ENCODE measurements at regions not wholly inside any gene's neighbourhood (a gene's known extent, or its start where the extent isn't known, plus 50 kb on each side); places are given as distances from the start of the nearest gene placed in this dataset.

DNA sequence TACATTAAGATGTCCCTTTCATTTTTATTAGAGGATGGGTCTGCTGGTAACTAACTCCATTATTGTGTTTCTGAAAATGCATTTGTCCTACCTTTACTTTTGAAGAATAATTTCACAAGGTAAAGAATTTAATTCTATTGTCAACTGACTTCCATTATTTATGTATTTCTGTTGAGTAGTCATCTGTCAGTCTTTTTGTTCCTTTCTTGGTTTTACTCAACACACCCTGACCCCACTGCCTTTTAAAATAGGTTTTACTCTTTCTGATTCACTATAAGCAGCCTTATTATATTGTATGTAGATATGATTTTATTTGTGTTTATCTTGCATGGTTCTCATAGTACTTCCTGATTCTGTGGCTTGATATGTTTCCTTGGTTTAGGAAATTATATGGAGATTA, 237.5 kb downstream of the TGFB2 start:
- DNase-seq (ENCODE audit: low spot score) = no peak

DNA sequence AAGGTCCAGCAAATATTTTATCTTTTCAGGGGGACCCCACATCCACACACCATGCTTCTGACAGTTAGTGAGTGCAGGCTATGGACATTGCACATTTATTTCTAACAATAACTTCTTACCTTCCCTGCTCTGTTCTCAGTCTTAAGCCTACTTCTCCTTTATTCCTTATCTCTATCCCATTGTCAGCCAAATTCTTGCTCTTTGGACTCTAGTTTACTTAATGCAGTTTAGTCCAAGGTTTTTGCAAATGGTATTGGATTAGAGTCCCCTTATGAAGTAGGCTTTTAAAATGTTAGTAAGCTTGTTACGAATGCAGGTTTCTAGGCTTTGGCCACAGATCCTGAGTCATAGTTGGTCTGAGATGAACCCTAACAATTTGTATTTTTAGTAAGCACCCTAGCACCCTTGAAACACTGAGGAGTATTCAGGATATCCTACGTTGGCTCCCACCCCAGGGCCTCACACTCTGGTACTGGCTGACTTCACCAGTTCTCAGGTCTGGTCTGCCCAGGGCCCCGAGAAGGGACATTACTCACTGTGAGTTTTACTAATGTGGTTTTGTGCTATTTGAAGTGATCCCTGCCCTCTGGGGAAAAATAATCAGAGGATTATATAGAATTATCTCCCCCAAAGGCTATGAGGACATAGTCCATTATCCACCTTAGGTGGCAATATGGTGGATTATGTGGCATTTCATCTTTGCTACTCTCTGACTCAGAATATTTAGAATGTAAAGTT, 239.5 kb downstream of the TGFB2 start:
- no peak for DNase-seq (ENCODE audit: low spot score)

GRCh38 chr1:218585511-218586184, 240.5 kb downstream of the TGFB2 start:
- peak; percentile 15 for DNase-seq (ENCODE audit: low spot score)

DNA sequence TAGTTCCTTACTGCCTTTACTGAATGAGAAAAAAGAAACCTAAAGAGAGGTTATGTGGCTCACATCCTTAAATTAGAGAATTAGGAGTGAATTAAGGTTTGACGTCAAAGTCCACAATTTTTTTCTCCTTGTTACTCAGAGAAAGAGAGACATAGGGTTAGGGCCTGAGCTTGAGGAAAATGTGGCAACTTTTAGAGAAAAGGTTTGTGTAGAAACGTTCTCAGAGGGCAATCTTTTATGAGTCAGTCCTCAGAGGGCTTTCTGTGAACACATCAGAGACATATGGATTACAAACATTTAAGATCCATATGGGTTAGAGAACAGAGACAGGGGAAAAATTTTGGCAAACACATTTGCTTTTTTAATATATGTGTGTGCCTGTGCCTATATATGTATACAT, 242.8 kb downstream of the TGFB2 start:
- DNase-seq (ENCODE audit: low spot score) = no peak

DNA sequence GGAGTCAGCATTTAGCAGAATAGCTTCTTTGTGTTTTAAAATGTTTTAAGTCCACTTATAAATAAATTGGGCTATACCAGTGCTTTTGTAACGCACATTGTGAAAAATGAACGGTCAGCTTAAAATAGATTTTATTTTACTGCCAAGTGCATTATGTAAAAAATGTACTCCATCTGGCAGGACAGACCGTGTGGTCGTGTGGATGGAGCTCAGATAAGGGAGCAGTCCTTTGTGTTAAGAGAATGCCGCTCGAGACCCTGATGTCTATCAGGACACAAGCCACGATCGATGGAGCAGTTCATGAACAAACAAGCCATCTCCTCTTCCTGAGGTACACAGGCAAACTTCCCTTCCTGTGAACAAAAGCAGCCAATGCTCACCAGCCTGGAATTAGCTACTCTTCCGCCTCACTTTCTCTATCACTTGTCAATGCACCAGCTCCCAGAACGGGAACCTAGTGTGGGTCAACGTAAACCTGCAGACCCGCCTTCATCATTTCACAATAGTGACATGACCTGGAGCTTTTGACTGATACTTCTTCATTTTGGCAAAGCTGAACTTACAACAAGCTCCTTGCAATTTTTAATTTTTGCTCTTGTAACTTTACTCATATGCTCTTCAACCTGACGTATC, 243.5 kb downstream of the TGFB2 start:
- DNase-seq (ENCODE audit: low spot score) = peak; percentile 12

- no peak for DNase-seq (ENCODE audit: low spot score)
These were observed 244.4 kb downstream of the TGFB2 start for GRCh38 chr1:218589487-218589886.

GRCh38 chr1:218591966-218592365, 246.8 kb downstream of the TGFB2 start:
- DNase-seq (ENCODE audit: low spot score) = no peak

- no peak for DNase-seq (ENCODE audit: low spot score)
These were observed 247.6 kb downstream of the TGFB2 start for GRCh38 chr1:218592688-218593087.

GRCh38 chr1:218600968-218601367, 255.8 kb downstream of the TGFB2 start:
- no peak for DNase-seq (ENCODE audit: low spot score)

DNA sequence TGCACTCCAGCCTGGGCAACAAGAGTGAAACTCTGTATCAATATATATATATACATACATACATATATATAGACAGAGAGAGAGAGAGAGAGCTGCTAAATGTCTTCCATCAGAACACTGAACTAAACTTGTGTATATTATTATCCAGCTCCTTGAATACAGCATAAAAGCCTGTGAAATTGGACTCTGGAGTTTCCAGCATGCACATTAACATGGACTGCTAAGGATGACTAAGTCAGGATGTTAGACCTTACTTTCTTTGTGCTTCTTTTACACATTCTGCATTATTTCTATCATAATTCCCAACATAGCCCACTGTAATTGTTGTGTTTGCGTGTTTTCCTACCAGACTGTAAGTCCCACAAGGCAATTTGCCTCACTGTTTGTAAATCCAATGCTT, 259.1 kb downstream of the TGFB2 start:
- DNase-seq (ENCODE audit: low spot score) = no peak

GRCh38 chr1:218611916-218612585, 266.9 kb downstream of the TGFB2 start:
- DNase-seq (ENCODE audit: low spot score) = no peak

GRCh38 chr1:218613105-218613504, 268.0 kb downstream of the TGFB2 start:
- no peak for DNase-seq (ENCODE audit: low spot score)

GRCh38 chr1:218614031-218614430, 268.9 kb downstream of the TGFB2 start:
- no peak for DNase-seq (ENCODE audit: low spot score)

- no peak for DNase-seq (ENCODE audit: low spot score)
These were observed 271.5 kb downstream of the TGFB2 start for GRCh38 chr1:218616681-218617080.

DNA sequence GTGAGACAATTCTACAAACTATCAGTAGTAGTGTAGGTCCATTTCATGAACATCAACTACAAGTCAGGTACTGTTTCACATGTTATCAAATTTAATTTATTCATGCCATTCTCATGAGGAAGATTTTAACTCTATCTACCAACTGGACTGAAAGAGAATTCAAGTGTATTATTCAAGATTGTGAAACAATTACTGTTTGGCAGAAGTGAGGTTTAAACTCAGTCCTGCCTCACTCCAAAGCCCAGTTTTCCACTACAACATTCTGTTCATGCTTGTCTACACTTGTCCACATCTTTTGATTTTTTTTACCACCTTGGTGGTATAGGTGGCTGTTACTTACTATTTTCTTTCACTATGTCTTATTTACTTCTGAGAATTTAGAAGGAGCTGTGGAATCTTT, 272.9 kb downstream of the TGFB2 start:
- DNase-seq (ENCODE audit: low spot score) = no peak

DNA sequence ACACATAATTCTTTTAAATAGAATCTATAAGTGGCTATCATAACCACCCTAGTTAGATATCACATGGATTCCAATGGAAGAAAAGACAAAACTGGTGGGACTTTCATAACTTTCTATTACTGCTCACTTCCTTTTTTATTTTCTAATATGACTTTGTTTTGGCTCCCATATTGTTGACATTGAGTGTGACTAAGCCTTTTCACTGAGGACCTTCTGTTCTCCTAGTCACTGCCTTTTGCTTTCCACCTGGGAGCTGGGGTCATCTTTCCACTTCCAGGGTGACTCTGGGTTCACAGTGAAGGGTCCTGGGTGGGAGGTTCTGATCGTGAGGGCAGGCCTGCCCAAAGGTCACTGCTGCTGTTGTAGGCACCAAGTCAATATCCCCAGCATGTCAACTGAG, 275.8 kb downstream of the TGFB2 start:
- no peak for DNase-seq (ENCODE audit: low spot score)

DNA sequence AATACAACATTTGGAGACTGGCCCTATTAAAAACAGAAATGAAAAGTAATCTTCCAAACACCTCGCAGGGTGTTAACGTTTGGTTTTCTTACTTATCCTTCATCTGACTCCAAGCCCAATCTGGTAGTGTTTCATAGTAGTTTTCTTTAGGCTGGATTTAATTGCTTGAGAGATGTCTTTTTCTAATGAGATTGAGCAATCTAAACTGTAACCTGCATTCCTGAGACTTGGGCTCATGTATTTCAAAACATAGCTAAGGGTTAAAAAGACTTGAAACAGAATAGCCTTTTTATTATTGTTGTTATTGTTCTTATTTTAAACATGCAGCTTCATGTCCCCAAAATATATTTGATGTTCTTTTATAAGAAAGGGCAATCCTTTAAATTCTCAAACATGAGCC, 278.9 kb downstream of the TGFB2 start:
- DNase-seq (ENCODE audit: low spot score) = no peak

DNA sequence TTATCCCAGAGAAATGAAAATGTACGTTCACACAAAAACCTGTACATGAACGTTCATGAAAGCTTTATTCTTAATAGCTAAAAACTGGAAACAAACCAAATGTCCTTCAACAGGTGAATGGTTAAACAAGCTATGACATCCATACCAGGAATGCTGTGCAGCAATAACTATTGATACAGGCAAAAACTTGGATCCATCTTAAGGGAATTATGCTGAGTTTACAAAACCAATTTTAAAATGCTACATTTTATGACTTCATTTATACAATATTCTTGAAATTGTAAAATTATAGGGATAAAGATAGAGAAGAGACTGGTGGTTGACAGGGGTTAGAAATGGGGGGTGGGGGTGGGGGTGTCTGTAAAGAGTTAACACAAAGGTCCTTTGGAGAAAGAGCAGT, 280.3 kb downstream of the TGFB2 start:
- no peak for DNase-seq (ENCODE audit: low spot score)

GRCh38 chr1:218633238-218633988, 288.3 kb downstream of the TGFB2 start:
- DNase-seq (ENCODE audit: low spot score) = peak; percentile 33

- DNase-seq (ENCODE audit: low spot score) = no peak
These were observed 289.1 kb downstream of the TGFB2 start for GRCh38 chr1:218634212-218634611.

- DNase-seq (ENCODE audit: low spot score) = peak; percentile 30
These were observed 291.4 kb downstream of the TGFB2 start for GRCh38 chr1:218636548-218636947.

DNA sequence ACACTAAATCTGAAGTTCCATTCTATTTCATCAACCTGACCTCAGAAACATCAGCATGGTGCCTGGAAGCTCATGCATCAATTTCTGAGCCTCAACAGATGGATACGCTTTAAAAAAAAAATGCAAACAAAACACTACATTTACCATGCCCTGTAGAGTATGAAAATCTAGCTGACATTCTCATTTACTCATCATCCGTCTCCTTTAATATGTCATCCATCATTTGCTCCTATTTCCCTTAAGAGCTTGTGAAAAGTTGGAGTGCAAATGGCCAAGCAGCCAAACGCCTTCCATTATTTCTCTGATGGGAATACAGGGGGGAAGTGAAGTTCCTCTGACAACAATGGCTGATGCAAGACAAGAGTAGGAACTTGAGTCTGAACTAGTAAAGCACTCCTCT, 295.0 kb downstream of the TGFB2 start:
- DNase-seq (ENCODE audit: low spot score) = no peak
